ENCODE measurements at regions not wholly inside any gene's neighbourhood (a gene's known extent, or its start where the extent isn't known, plus 50 kb on each side); places are given as distances from the start of the nearest gene placed in this dataset.
"Not testable (repeated sequence)": the region's sequence is repeated elsewhere in the genome, so short reads cannot be mapped to it uniquely, and the experiment has no call there.

DNA sequence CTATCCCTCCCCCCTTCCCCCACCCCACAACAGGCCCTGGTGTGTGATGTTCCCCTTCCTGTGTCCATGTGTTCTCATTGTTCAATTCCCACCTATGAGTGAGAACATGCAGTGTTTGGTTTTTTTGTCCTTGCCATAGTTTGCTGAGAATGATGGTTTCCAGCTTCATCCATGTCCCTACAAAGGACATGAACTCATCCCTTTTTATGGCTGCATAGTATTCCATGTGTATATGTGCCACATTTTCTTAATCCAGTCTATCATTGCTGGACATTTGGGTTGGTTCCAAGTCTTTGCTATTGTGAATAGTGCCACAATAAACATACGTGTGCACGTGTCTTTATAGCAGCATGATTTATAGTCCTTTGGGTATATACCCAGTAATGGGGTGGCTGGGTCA, 52.3 kb upstream of the MAN1A2 start:
- DNase-seq, result not testable (repeated sequence)

DNA sequence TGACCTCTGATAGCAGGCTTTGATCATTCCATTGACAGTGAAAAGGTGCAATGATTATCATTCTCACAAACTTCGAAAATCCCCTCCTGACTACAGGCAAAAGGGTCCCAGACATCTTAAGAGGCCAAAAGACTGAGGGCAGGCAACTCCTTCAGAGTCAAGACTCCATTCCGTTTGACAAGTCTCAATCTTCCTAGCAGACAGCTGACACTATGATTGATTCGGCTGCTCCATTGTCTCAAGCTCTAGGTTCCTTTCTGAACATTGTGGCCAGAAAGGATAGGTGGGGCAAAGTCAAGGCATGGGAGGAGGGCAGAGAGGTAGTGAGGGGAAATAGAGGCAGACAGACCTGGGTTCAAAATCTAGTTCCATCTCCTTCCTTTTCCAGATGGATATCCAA, 53.7 kb upstream of the MAN1A2 start:
- no peak for DNase-seq

DNA sequence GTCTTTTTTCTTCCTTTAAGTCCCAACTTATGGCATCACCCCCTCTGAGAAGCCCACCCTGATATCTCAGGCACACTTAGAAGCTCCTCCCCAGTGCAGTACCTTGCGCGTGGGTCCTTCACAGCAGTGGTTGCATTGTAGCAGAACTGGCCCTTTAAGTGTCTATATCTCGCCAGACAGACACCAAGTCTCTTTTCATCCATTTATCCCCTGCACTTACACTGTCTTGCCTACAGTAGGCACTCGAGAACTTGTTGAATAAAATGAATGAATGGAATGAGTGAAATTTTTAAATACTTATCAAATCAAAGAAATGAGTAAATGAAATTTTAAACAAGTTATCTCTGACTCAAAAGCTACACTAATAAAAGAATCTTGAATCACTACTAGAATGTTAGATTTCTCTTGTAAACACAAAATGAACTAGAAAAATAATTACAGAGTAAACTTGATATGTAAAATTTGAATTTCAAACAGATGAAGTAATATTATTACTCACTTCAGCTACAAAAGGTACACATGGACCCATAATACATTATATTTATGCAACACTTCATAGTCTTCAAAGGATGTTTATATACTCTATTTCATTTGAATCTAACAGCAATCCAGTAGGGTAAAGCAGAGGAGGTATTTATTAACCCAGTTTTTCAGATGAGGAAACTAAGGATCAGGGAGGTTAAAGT, 54.7 kb upstream of the MAN1A2 start:
- peak; percentile 46 for DNase-seq

DNA sequence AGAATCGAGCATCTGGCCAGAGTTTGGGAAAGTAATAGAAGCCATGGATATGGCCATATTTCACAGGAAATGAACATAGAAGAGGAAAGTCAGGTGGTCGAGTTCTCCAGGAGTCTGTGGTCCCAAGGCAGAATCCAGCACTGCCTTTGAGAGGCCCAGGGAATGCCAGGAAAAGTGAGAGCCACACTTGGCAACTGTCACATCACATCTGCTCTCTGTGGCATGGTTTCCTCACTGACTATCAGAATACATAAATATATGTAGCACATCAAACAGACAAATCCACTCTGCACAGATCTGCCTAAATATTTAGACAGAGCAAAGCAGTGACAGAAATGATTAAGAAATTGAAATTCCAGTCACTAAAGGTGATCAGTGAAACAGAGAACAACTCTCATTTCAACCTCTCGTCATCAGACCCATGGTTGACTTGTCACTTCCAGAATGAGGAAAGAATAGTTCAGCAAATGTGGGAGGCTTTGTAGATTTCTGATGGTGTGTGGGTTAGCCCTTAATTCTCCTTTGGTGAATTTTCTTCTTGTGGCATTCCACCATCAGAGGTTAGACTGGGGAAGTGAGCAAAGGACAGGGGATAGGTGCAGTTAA, 58.8 kb upstream of the MAN1A2 start:
- no peak for DNase-seq

DNA sequence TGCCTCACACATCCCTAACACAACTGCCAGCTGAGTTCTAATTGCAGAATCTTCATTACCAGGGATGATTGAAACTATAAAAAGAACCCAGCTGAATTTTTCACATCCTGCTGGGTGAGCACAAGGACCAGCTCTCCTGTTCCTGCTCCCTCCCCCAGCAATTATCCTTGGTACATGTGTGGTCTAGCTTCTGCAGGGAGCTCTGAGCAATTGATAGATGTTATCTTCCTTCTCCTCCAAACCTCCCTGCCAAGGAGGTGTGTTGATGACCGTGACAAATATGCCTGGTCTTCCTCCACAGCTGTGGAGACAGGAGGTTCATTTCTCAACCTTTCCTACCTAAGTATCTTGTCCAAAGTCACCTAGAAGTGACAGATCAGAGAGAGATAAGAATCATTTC, 65.3 kb upstream of the MAN1A2 start:
- DNase-seq, result no peak

DNA sequence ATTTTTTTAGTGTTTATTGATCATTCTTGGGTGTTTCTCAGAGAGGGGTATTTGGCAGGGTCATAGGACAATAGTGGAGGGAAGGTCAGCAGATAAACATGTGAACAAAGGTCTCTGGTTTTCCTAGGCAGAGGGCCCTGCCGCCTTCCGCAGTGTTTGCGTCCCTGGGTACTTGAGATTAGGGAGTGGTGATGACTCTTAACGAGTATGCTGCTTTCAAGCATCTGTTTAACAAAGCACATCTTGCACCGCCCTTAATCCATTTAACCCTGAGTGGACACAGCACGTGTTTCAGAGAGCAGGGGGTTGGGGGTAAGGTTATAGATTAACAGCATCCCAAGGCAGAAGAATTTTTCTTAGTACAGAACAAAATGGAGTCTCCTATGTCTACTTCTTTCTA, 67.1 kb upstream of the MAN1A2 start:
- DNase-seq, result not testable (repeated sequence)

- no peak for DNase-seq
Observed at GRCh38 chr1:117295001-117295400, 72.2 kb upstream of the MAN1A2 start.

- DNase-seq, result no peak
Observed at GRCh38 chr1:117290890-117291289, 76.4 kb upstream of the MAN1A2 start.

DNA sequence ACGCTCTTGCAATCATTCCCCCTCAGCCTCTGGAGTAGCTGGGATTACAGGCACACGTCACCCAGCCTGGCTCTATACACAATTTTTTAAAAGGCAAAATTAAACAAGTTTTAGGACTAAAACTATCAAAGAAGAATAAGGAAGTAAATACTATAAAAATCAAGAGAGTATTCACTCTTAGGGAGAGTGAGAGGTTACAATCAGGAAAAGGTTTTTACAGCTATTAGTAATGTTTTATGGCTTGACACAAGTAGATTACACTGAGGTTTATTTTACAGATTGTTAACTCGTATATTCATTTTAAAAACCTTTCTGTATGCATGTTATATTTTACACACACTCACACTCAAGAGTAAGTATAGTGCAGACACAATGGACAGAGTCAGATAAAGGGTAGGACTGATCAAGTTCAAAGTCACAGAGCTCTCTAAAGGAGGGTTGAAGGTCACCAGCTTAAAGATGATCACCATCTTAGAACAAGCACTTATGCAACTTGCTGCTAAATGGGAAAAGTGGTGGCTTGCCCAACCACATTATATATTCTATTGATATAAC, 77.9 kb upstream of the MAN1A2 start:
- DNase-seq, result no peak

GRCh38 chr1:117286562-117286961, 75.8 kb upstream of the VTCN1 start:
- no peak for DNase-seq

DNA sequence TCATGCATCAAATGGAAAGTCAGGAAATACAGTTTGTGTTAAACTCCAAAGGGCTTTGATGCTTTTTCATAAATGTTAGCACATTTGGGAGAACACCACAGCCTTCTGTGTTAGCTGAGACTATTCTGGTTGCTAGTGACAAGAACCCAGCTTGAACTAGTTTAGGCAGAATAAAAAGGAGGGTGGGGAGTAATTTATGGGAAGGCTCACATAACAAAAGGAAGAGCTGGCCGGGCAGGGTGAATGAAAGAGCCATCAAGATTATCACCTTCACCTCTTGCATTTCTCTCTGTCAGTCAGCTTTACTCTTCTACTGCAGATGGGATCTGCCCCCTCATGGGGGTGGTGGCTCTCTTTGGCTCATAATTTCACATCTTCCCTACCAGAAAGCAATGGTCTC, 75.4 kb upstream of the VTCN1 start:
- DNase-seq, result no peak

- DNase-seq, result peak; percentile 59
Observed at GRCh38 chr1:117284399-117285215, 73.9 kb upstream of the VTCN1 start.

DNA sequence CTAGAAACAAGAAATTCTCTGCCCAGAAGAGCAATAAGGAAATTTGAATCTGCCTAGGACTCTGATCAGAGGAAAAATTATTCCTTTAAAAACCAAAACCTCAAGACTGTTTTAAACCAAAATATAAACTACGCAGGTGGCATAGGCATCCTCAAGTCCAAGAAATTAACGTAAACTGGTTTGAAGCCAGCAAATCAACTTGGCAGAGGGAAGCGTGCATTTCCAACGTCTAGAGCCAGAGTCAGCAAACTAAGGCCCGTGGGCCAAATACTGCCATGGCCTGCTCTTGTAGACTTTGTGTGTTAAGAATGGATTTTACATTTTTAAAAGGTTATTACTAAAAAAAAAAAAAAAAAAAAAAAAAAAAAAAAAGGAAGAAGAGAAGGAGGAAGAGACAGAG, 67.8 kb upstream of the VTCN1 start:
- DNase-seq, result no peak

GRCh38 chr1:117275055-117275454, 64.3 kb upstream of the VTCN1 start:
- DNase-seq, result no peak

DNA sequence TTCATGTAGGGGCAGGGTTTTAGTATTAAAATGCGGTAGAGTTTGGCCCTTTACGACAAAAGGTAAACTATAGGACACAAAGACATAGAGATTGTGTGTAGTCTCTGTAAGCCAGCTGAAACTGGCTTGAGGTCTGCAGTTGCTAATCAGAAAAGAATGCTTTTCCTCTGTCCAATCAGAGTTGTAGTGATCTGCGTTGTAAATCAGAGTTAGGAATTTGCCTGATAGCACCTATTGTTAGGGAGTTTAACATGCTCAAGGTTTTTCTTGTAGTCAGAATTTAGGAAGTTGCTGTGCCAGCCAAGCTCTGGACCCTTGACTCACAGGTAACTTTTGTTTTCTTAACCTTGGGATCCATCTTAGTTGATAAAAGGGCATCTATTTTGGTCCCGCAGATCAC, 61.2 kb upstream of the VTCN1 start:
- DNase-seq, result no peak

DNA sequence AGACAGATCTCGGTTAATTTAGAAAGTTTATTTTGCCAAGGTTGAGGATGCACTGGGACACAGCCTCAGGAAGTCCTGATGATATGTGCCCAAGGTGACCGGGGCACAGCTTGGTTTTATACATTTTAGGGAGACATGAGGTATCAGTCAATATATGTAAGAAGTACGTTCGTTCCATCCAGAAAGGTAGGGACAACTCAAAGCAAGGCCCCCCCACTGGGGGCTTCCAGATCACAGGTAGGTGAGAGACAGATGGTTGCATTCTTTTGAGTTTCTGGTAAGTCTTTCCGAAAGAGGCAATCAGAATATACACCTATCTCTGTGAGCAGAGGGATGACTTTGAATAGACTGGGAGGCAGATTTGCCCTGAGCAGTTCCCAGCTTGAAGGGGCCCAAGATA, 60.4 kb upstream of the VTCN1 start:
- DNase-seq, result no peak

GRCh38 chr1:117270679-117271078, 60.0 kb upstream of the VTCN1 start:
- DNase-seq, result no peak

- DNase-seq, result no peak
Observed at GRCh38 chr1:117268535-117269455, 58.1 kb upstream of the VTCN1 start.

GRCh38 chr1:117267232-117267774, 56.6 kb upstream of the VTCN1 start:
- DNase-seq, result no peak

DNA sequence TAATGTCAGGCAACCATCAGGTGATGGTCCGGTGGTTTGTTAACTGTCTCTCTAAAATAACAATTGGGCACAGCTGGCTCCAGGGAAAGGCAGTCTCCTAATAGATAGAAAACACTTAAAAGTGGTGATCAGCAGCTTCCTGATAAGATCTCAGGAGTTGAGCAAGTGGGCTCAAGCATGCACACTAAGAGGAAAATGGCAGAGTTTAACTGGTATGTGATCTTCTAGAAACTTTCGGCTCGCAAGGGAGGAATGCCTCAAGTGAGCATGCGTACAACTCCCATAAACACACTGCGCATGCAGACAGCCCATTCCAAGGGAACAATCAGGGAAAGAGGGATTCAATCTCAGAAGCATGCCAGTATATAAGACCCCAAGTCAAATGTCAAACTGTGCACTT, 52.2 kb upstream of the VTCN1 start:
- no peak for DNase-seq

GRCh38 chr1:117261424-117261785, 50.7 kb upstream of the VTCN1 start:
- DNase-seq, result no peak

DNA sequence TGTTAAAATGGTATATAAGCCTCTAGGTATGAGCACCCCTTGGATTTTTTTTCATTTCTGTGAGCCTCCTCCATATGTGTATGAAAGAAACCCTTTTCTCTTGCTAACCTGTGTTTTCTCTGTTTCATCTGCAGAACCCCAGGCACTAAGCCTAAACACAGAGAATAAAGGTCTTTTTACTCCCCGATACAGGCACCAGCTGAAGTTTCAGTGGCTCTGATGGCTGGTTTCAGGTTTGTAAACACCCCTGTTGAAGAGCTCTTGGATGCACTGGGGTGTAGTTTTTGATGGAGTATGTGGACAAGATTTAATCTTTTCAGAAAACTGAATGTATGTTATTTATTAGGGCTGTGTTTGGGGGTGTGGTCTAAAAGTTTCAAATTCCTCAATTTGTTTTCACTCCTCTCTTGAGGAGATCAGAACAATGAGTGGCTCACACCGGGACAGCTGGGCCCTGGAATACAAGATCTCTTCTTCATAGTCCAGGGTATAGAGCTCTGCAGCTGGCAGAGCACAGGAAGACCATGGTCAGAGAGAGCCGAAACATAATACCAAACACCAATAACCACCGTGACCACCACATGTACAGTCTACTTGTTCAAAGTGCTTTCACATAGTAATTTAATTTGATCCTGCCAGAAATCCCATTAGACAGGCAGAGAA, 50.2 kb upstream of the VTCN1 start:
- no peak for DNase-seq

Measured in hematopoietic multipotent progenitor cell treated with erythropoietin and hydrocortisone succinate and interleukin-3 and kit ligand, for 8 days (in vitro differentiated cells).